H1 (cell line): ENCODE measurements at regions not wholly inside any gene's neighbourhood (a gene's known extent, or its start where the extent isn't known, plus 50 kb on each side); places are given as distances from the start of the nearest gene placed in this dataset.

Source experiments
- CTCF ChIA-PET: fragments of 300-600 bp; sonication (Branson Sonifier 250); formaldehyde crosslinking; loops from one replicate; lab custom pipeline; 2021; ENCODE audit not compliant: partially characterized antibody; lab: Charles Lee
- POLR2A ChIA-PET: fragments of 300-600 bp; sonication (Branson Sonifier 250); formaldehyde crosslinking; loops from one replicate; lab custom pipeline; 2021; ENCODE audit warnings: inconsistent platforms; ENCODE audit not compliant: partially characterized antibody; lab: Charles Lee
- DNase-seq, 2 experiments: peaks; one replicate each; pipeline versions ENCODE4 v3.0.0 to v3.0.0-alpha.2; 2010 to 2022; ENCODE audit warnings: low spot score in 2 of 2, low read depth in 1 of 2, mixed read lengths in 1 of 2
- FAIRE-seq: peaks from 2 replicates; lab custom pipeline; 2011; peaks lifted over from hg19 to GRCh38; lab: Jason Lieb, UNC
- H2AFZ ChIP-seq: 2 replicates; pipeline ENCODE4 v1.8.1; 2012; ENCODE audit warnings: low read length, inconsistent platforms
- H2AK5ac ChIP-seq: 2 replicates; pipeline ENCODE4 v1.6.1; 2013; ENCODE audit warnings: low read depth, low read length
- H2BK120ac ChIP-seq: replicated peaks from 2 replicates; pipeline ENCODE3; 2013; ENCODE audit warnings: low read depth, low read length, inconsistent platforms
- H2BK12ac ChIP-seq: 2 replicates; pipeline ENCODE4 v1.6.1; 2013; ENCODE audit warnings: low read depth, low read length
- H2BK15ac ChIP-seq: 2 replicates; pipeline ENCODE4 v1.6.1; 2013; ENCODE audit warnings: low read length
- H2BK20ac ChIP-seq: 2 replicates; pipeline ENCODE4 v1.6.1; 2013; ENCODE audit warnings: low read length
- H2BK5ac ChIP-seq: 2 replicates; pipeline ENCODE4 v1.6.1; 2013; ENCODE audit warnings: low read depth, low read length
- H3K14ac ChIP-seq: 2 replicates; pipeline ENCODE4 v1.6.1; 2013; ENCODE audit warnings: inconsistent platforms; ENCODE audit not compliant: insufficient read length
- H3K18ac ChIP-seq: 2 replicates; pipeline ENCODE4 v1.6.1; 2013; ENCODE audit warnings: low read length; ENCODE audit errors: extremely low read depth
- H3K23ac ChIP-seq: 2 replicates; pipeline ENCODE4 v1.6.1; 2013; ENCODE audit warnings: inconsistent platforms; ENCODE audit not compliant: insufficient read length
- H3K23me2 ChIP-seq: 2 replicates; pipeline ENCODE4 v1.6.1; 2013; ENCODE audit warnings: low read depth, low read length
- H3K27ac ChIP-seq: 2 replicates; pipeline ENCODE4 v1.6.1; 2011; ENCODE audit warnings: low read depth, low read length, inconsistent platforms
- H3K27me3 ChIP-seq, 4 experiments: replicated peaks in 1 of 4; 1 replicate in 1 of 4; 2 replicates in 3 of 4; pipeline versions ENCODE4 v1.6.1 to v1.8.1; 2011 to 2013; ENCODE audit warnings: low read length in 3 of 4, mild to moderate bottlenecking in 3 of 4, inconsistent platforms in 2 of 4, mixed read lengths in 2 of 4, moderate library complexity in 1 of 4; ENCODE audit not compliant: control insufficient read depth in 3 of 4, insufficient read depth in 3 of 4; ENCODE audit errors: extremely low read depth in 1 of 4
- H3K36me3 ChIP-seq, 4 experiments: 2 replicates each; pipeline versions ENCODE4 v1.6.1 to v1.8.1; 2011 to 2013; ENCODE audit warnings: mild to moderate bottlenecking in 4 of 4, low read length in 3 of 4, moderate library complexity in 2 of 4, control low read depth in 1 of 4, inconsistent platforms in 1 of 4; ENCODE audit not compliant: insufficient read depth in 4 of 4, control insufficient read depth in 2 of 4
- H3K4ac ChIP-seq: replicated peaks from 2 replicates; pipeline ENCODE3; 2013; ENCODE audit warnings: low read length, low read depth, mixed read lengths, inconsistent platforms; ENCODE audit not compliant: insufficient read length
- H3K4me1 ChIP-seq, 4 experiments: replicated peaks in 1 of 4; 1 replicate in 1 of 4; 2 replicates in 3 of 4; pipeline versions ENCODE4 v1.6.1 to v1.8.1; 2011 to 2013; ENCODE audit warnings: low read length in 3 of 4, inconsistent platforms in 2 of 4, mixed read lengths in 1 of 4; ENCODE audit not compliant: insufficient read depth in 4 of 4, control insufficient read depth in 3 of 4
- H3K4me2 ChIP-seq, 2 experiments: 2 replicates each; pipeline versions ENCODE4 v1.6.1 to v1.8.1; 2011 to 2013; ENCODE audit warnings: low read depth in 2 of 2, low read length in 2 of 2, control low read depth in 1 of 2, inconsistent platforms in 1 of 2, mild to moderate bottlenecking in 1 of 2; ENCODE audit not compliant: insufficient read depth in 1 of 2
- H3K4me3 ChIP-seq, 4 experiments: fragments of 200-600, 300-600 bp in 1 of 4; sonication (generic), shearing (Covaris generic), sonication (Bioruptor Twin) in 1 of 4; 2 replicates each; pipeline versions ENCODE4 v1.5.1 to v1.8.1; 2011 to 2016; ENCODE audit warnings: low read length in 4 of 4, low read depth in 3 of 4, control low read depth in 2 of 4, inconsistent platforms in 2 of 4, mild to moderate bottlenecking in 2 of 4, mixed read lengths in 1 of 4, moderate library complexity in 1 of 4; ENCODE audit not compliant: insufficient read depth in 2 of 4; ENCODE audit errors: extremely low read depth in 1 of 4
- H3K56ac ChIP-seq: replicated peaks from 2 replicates; pipeline ENCODE3; 2013; ENCODE audit warnings: low read depth, mild to moderate bottlenecking, mixed read lengths, low read length, inconsistent platforms; ENCODE audit not compliant: insufficient read length
- H3K79me1 ChIP-seq: 2 replicates; pipeline ENCODE4 v1.6.1; 2013; ENCODE audit warnings: low read depth, low read length, control low read depth
- H3K79me2 ChIP-seq, 2 experiments: 2 replicates each; pipeline versions ENCODE4 v1.6.1 to v1.8.1; 2012 to 2013; ENCODE audit warnings: low read length in 2 of 2, mild to moderate bottlenecking in 2 of 2, inconsistent platforms in 1 of 2; ENCODE audit not compliant: insufficient read depth in 2 of 2, control insufficient read depth in 1 of 2
- H3K9ac ChIP-seq, 4 experiments: replicated peaks in 1 of 4; 1 replicate in 1 of 4; 2 replicates in 3 of 4; pipeline versions ENCODE4 v1.6.1 to v1.8.1; 2011 to 2013; ENCODE audit warnings: low read depth in 3 of 4, low read length in 3 of 4, control low read depth in 2 of 4, mild to moderate bottlenecking in 2 of 4, moderate library complexity in 2 of 4, inconsistent platforms in 1 of 4; ENCODE audit errors: extremely low read depth in 1 of 4
- H3K9me3 ChIP-seq, 2 experiments: 2 replicates each; pipeline versions ENCODE4 v1.6.1 to v1.8.1; 2012 to 2013; ENCODE audit warnings: mild to moderate bottlenecking in 2 of 2, moderate library complexity in 2 of 2, control low read depth in 1 of 2, inconsistent platforms in 1 of 2, low read depth in 1 of 2, low read length in 1 of 2, mixed read lengths in 1 of 2; ENCODE audit not compliant: insufficient read depth in 2 of 2
- H4K20me1 ChIP-seq, 2 experiments: replicated peaks in 1 of 2; 2 replicates each; pipeline versions ENCODE3 to v1.8.1; 2011 to 2013; ENCODE audit warnings: inconsistent platforms in 2 of 2, low read length in 2 of 2, mild to moderate bottlenecking in 1 of 2; ENCODE audit not compliant: insufficient read depth in 2 of 2, control insufficient read depth in 1 of 2
- H4K5ac ChIP-seq: 2 replicates; pipeline ENCODE4 v1.6.1; 2013; ENCODE audit warnings: low read length, low read depth, mixed read lengths, inconsistent platforms; ENCODE audit not compliant: insufficient read length
- H4K8ac ChIP-seq: 2 replicates; pipeline ENCODE4 v1.8.0; 2013; ENCODE audit warnings: mild to moderate bottlenecking, moderate library complexity, low read length, inconsistent platforms; ENCODE audit not compliant: insufficient read depth; ENCODE audit errors: extremely low read depth
- H4K91ac ChIP-seq: replicated peaks from 2 replicates; pipeline ENCODE3; 2013; ENCODE audit warnings: low read length, mixed read lengths, inconsistent platforms; ENCODE audit not compliant: insufficient read length
- ATF2 ChIP-seq: IDR thresholded peaks from 2 replicates; pipeline ENCODE4 v1.6.1; 2012; ENCODE audit warnings: low read length, inconsistent platforms
- BCL11A ChIP-seq, 2 experiments: IDR thresholded peaks; one replicate each; pipeline ENCODE4 v1.6.1; 2011; ENCODE audit warnings: low read depth in 2 of 2, low read length in 2 of 2, mild to moderate bottlenecking in 2 of 2
- JUN ChIP-seq: IDR thresholded peaks from 2 replicates; pipeline ENCODE4 v1.6.1; 2011; ENCODE audit warnings: low read depth, mild to moderate bottlenecking, improper control_type of control experiment, low read length
- JUND ChIP-seq: IDR thresholded peaks from 2 replicates; pipeline ENCODE4 v1.6.1; 2011; ENCODE audit warnings: mild to moderate bottlenecking, improper control_type of control experiment, low read length
- MAFK ChIP-seq: IDR thresholded peaks from 2 replicates; pipeline ENCODE4 v1.6.1; 2012; ENCODE audit warnings: low read depth, mild to moderate bottlenecking, improper control_type of control experiment, low read length
- POLR2AphosphoS5 ChIP-seq: IDR thresholded peaks from 2 replicates; pipeline ENCODE4 v1.6.1; 2011; ENCODE audit warnings: low read depth, low read length
- RXRA ChIP-seq: IDR thresholded peaks from 2 replicates; pipeline ENCODE4 v1.6.1; 2011; ENCODE audit warnings: low read depth, mild to moderate bottlenecking, low read length, moderate library complexity; ENCODE audit not compliant: insufficient read depth
- SIRT6 ChIP-seq: IDR thresholded peaks from one replicate; pipeline ENCODE4 v1.7.1; 2012; ENCODE audit warnings: low read length, inconsistent platforms
- SRF ChIP-seq: IDR thresholded peaks from 2 replicates; pipeline ENCODE4 v1.6.1; 2011; ENCODE audit warnings: mild to moderate bottlenecking, low read depth, low read length, moderate library complexity
- WGBS, 2 experiments: shearing (Covaris generic) in 1 of 2; methylation state at CpG; one replicate each; pipeline versions ENCODE4 v1.1.6 to v1.1.7; 2013 to 2015; ENCODE audit warnings: low lambda C conversion rate in 2 of 2, mixed read lengths in 2 of 2, inconsistent platforms in 1 of 2, low coverage in 1 of 2, missing lambda C conversion rate in 1 of 2; ENCODE audit not compliant: insufficient replicate concordance in 2 of 2, insufficient coverage in 1 of 2, insufficient read length in 1 of 2; ENCODE audit errors: extremely low coverage in 1 of 2, missing lambda C conversion rate in 1 of 2; 5-methylcytosine and 5-hydroxymethylcytosine counted together

- no peak for DNase-seq
- no peak overlapping the region for H2BK15ac ChIP-seq
- H3K9me3 ChIP-seq = no peaks in the 10 kb centered on the region
- CTCF ChIA-PET = interaction anchor here (1.1 to 1.8 kb wide), 2 partner anchors 67 to 118 kb away, joined by 4 read pairs; no protein-coding TSS in a partner anchor
- H3K27me3 ChIP-seq = no peaks in the 10 kb centered on the region
- H3K4ac ChIP-seq = no peak overlapping the region
- TF ChIP-seq RXRA (no peak), MAFK (no peak), POLR2AphosphoS5 (no peak), SIRT6 (no peak), SRF (no peak), BCL11A (IDR thresholded peaks at IDR 0.05; ENCODE audit: low read depth in 2 of 2, low read length in 2 of 2) (no peak), JUN (no peak), ATF2 (no peak), JUND (no peak)
- TF ChIP-seq, all 59 proteins: peak for 0
- H2AFZ ChIP-seq = no peak overlapping the region; the same call in 1 of the 2 replicates
- H3K18ac ChIP-seq = no peak overlapping the region
- 91% methylated on average over 1 of the region's 1 CpG; no CpG with 5 or more reads in 1 of the 2 experiments for WGBS, 2 experiments
- H3K23me2 ChIP-seq = no peaks in the 10 kb centered on the region
- no peak overlapping the region for H3K4me2 ChIP-seq
- no peaks in the 10 kb centered on the region for H3K79me2 ChIP-seq
- no peaks in the 10 kb centered on the region for H4K20me1 ChIP-seq
- H3K4me3 ChIP-seq = no peak overlapping the region
- no peak overlapping the region for H2BK20ac ChIP-seq
- H4K91ac ChIP-seq = no peak overlapping the region
- H2AK5ac ChIP-seq = no peak overlapping the region
- H3K56ac ChIP-seq = no peak overlapping the region
- no peak overlapping the region for H3K23ac ChIP-seq
- H2BK120ac ChIP-seq = no peak overlapping the region
- no peak overlapping the region for H3K9ac ChIP-seq
- FAIRE-seq = no peak
- H3K4me1 ChIP-seq = no peaks in the 10 kb centered on the region
- no peak overlapping the region for H4K5ac ChIP-seq
- POLR2A ChIA-PET = no interaction called here
- no peak overlapping the region for H2BK12ac ChIP-seq
- no peaks in the 10 kb centered on the region for H3K79me1 ChIP-seq
- H3K14ac ChIP-seq = no peak overlapping the region
- H3K27ac ChIP-seq = no peak overlapping the region
- no peak overlapping the region for H4K8ac ChIP-seq
- H2BK5ac ChIP-seq = no peak overlapping the region
- no peaks in the 10 kb centered on the region for H3K36me3 ChIP-seq
These were observed 498.7 kb downstream of the SUCLG1 start for GRCh38 chr2:83960371-83960770.
